Gastrocnemius medialis (tissue), 4 donors: ENCODE measurements at regions not wholly inside any gene's neighbourhood (a gene's known extent, or its start where the extent isn't known, plus 50 kb on each side); places are given as distances from the start of the nearest gene placed in this dataset.

Experiments used
- CTCF ChIP-seq, 5 experiments: fragments of 450-650 bp in 3 of 5; fragments of 200-600 bp in 2 of 5; sonication (generic) in 2 of 5; IDR thresholded peaks in 4 of 5; conservative IDR thresholded peaks in 1 of 5; 1 replicate in 4 of 5; 2 replicates in 1 of 5; pipeline ENCODE4 v1.5.1; 2016 to 2019; ENCODE audit warnings: antibody characterized with exemption in 5 of 5, mild to moderate bottlenecking in 3 of 5, moderate library complexity in 3 of 5
- POLR2A ChIP-seq, 2 donors: fragments of 450-650 bp; IDR thresholded peaks; one replicate each; pipeline ENCODE4 v1.6.1; 2017; ENCODE audit warnings: antibody characterized with exemption in 2 of 2, mild to moderate bottlenecking in 2 of 2, moderate library complexity in 2 of 2

- TF ChIP-seq CTCF (IDR thresholded peaks at IDR 0.05 in 4 of 5, conservative IDR thresholded peaks at IDR 0.05 in 1 of 5) (no peak), POLR2A (IDR thresholded peaks at IDR 0.05) (no peak)
Observed at GRCh38 chr20:57095426-57095825, 171.0 kb downstream of the BMP7 start.
